ENCODE measurements at regions not wholly inside any gene's neighbourhood (a gene's known extent, or its start where the extent isn't known, plus 50 kb on each side); places are given as distances from the start of the nearest gene placed in this dataset.
"Not testable (repeated sequence)": the region's sequence is repeated elsewhere in the genome, so short reads cannot be mapped to it uniquely, and the experiment has no call there.

GRCh38 chr2:237238249-237238648 is 152.6 kb downstream of the COPS8 start:
- Histone ChIP-seq H3K4me1 (ENCODE audit: insufficient read depth, low read length) (no peaks in the 10 kb centered on the region), H3K27ac (ENCODE audit: low read depth, low read length) (no peak overlapping the region), H3K36me3 (ENCODE audit: insufficient read depth, low read length) (no peaks in the 10 kb centered on the region), H3K27me3 (ENCODE audit: insufficient read depth, low read length) (no peaks in the 10 kb centered on the region), H3K9me3 (ENCODE audit: control insufficient read depth in 1 of 2, low read length in 2 of 2) (no peaks in the 10 kb centered on the region), H3K4me3 (ENCODE audit: low read length in 2 of 2) (no peak overlapping the region)
- H3K9me3 Mint-ChIP-seq: peaks cover 0 to 32% (median 19%) of the 10 kb centered on the region in 8 donors
- no peak overlapping the region for H3K4me3 Mint-ChIP-seq
- peaks cover 8 to 9% of the 10 kb centered on the region in 2 donors for H3K27me3 Mint-ChIP-seq
- no peak overlapping the region for H3K27ac Mint-ChIP-seq
- ChIA-PET POLR2A (ENCODE audit: partially characterized antibody) (no interaction called here), CTCF (ENCODE audit: partially characterized antibody) (no interaction called here)
- no peaks in the 10 kb centered on the region for H3K36me3 Mint-ChIP-seq
- DNase-seq: no peak
- no peaks in the 10 kb centered on the region for H3K4me1 Mint-ChIP-seq
- intact Hi-C loops (cut with micrococcal nuclease): no loop called here

DNA sequence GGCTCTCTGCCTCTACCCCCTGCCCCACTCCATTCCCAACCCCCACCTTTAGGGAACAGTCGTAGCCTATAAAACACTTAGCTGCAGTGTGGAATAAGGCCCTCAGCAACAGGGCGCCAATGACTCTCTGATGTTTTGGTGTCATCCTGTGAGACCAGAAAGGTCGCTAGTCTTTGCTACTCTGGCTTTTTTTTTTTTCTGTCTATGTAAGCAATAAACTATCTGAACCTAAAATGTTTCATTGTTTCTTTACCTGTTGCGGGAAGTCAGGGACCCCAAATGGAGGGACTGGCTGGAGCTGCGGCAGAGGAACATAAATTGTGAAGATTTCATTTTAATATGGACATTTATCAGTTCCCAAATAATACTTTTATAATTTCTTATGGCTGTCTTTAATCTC is 154.6 kb downstream of the COPS8 start:
- CTCF ChIA-PET (ENCODE audit: partially characterized antibody): no interaction called here
- POLR2A ChIA-PET (ENCODE audit: partially characterized antibody): no interaction called here
- Mint-ChIP-seq H3K27ac (no peak overlapping the region), H3K4me3 (no peak overlapping the region), H3K36me3 (no peaks in the 10 kb centered on the region), H3K9me3 (peaks cover 0 to 32% (median 20%) of the 10 kb centered on the region in 8 donors), H3K4me1 (no peaks in the 10 kb centered on the region), H3K27me3 (peaks cover 5 to 6% of the 10 kb centered on the region in 2 donors)
- Histone ChIP-seq H3K4me3 (ENCODE audit: low read length in 2 of 2) (no peak overlapping the region), H3K36me3 (ENCODE audit: insufficient read depth, low read length) (no peaks in the 10 kb centered on the region), H3K4me1 (ENCODE audit: insufficient read depth, low read length) (no peaks in the 10 kb centered on the region), H3K27me3 (ENCODE audit: insufficient read depth, low read length) (no peaks in the 10 kb centered on the region), H3K9me3 (ENCODE audit: control insufficient read depth in 1 of 2, low read length in 2 of 2) (no peaks in the 10 kb centered on the region), H3K27ac (ENCODE audit: low read depth, low read length) (no peak overlapping the region)
- intact Hi-C loops (cut with micrococcal nuclease): no loop called here
- no peak for DNase-seq

DNA sequence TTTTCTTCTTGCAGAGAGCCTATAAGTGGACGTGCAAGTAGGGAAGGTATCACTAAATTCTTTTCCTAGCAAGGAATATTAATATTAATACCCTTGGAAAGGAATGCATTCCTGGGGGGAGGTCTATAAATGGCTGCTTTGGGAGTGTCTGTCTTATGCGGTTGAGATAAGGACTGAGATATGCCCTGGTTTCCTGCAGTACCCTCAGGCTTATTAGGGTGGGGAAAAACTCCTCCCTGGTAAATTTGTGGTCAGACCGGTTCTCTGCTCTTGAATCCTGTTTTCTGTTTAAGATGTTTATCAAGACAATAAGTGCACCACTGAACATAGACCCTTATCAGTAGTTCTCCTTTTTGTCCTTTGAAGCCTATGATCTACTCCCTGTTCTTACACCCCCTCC is 155.2 kb downstream of the COPS8 start:
- DNase-seq; POLR2A ChIA-PET (ENCODE audit: partially characterized antibody); H3K4me1 ChIP-seq (ENCODE audit: insufficient read depth, low read length); H3K27me3 ChIP-seq (ENCODE audit: insufficient read depth, low read length); H3K9me3 ChIP-seq (ENCODE audit: control insufficient read depth in 1 of 2, low read length in 2 of 2); H3K4me1 Mint-ChIP-seq; H3K4me3 ChIP-seq (ENCODE audit: low read length in 2 of 2); H3K27ac ChIP-seq (ENCODE audit: low read depth, low read length); H3K27me3 Mint-ChIP-seq; H3K27ac Mint-ChIP-seq; H3K36me3 Mint-ChIP-seq; H3K36me3 ChIP-seq (ENCODE audit: insufficient read depth, low read length); CTCF ChIA-PET (ENCODE audit: partially characterized antibody); H3K4me3 Mint-ChIP-seq; intact Hi-C loops (cut with micrococcal nuclease): not testable (repeated sequence)
- peaks cover 0 to 32% (median 20%) of the 10 kb centered on the region in 8 donors for H3K9me3 Mint-ChIP-seq

GRCh38 chr2:237242091-237242536 is 156.4 kb downstream of the COPS8 start:
- Histone ChIP-seq H3K9me3 (ENCODE audit: control insufficient read depth in 1 of 2, low read length in 2 of 2) (no peaks in the 10 kb centered on the region), H3K4me1 (ENCODE audit: insufficient read depth, low read length) (no peaks in the 10 kb centered on the region), H3K36me3 (ENCODE audit: insufficient read depth, low read length) (no peaks in the 10 kb centered on the region), H3K4me3 (ENCODE audit: low read length in 2 of 2) (no peak overlapping the region), H3K27ac (ENCODE audit: low read depth, low read length) (no peak overlapping the region), H3K27me3 (ENCODE audit: insufficient read depth, low read length) (no peaks in the 10 kb centered on the region)
- intact Hi-C loops (cut with micrococcal nuclease): no loop called here
- peaks cover 0 to 32% (median 20%) of the 10 kb centered on the region in 8 donors for H3K9me3 Mint-ChIP-seq
- no peaks in the 10 kb centered on the region for H3K36me3 Mint-ChIP-seq
- no peak overlapping the region for H3K4me3 Mint-ChIP-seq
- ChIA-PET POLR2A (ENCODE audit: partially characterized antibody) (no interaction called here), CTCF (ENCODE audit: partially characterized antibody) (no interaction called here)
- H3K27me3 Mint-ChIP-seq: peaks cover 0 to 6% of the 10 kb centered on the region in 2 donors
- H3K4me1 Mint-ChIP-seq: no peaks in the 10 kb centered on the region
- no peak overlapping the region for H3K27ac Mint-ChIP-seq
- DNase-seq: no peak

DNA sequence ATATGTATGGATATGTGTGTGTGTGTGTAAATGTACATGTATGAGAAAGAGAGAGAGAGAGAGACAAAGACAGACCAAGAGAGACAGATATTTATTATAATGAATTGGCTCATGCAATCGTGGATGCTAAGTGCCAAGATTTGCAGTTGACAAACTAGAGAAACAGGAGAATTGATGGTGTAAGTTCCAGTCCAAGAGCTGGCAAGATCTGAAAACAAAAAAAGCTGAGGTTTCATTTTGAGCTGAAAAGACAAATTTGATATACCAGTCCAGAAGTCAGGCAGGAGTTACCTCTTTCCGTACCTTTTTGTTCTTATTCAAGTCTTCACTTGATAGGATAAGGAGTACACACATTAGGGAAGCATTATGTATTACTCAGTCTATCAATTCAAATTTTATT is 157.8 kb downstream of the COPS8 start:
- Mint-ChIP-seq H3K4me3 (no peak overlapping the region), H3K27me3 (peaks cover 0 to 3% of the 10 kb centered on the region in 2 donors), H3K4me1 (no peaks in the 10 kb centered on the region), H3K27ac (no peak overlapping the region), H3K36me3 (no peaks in the 10 kb centered on the region), H3K9me3 (peaks cover 0 to 32% (median 20%) of the 10 kb centered on the region in 8 donors)
- no peaks in the 10 kb centered on the region for H3K9me3 ChIP-seq (ENCODE audit: control insufficient read depth in 1 of 2, low read length in 2 of 2)
- no peak overlapping the region for H3K4me3 ChIP-seq (ENCODE audit: low read length in 2 of 2)
- H3K27me3 ChIP-seq (ENCODE audit: insufficient read depth, low read length): no peaks in the 10 kb centered on the region
- CTCF ChIA-PET (ENCODE audit: partially characterized antibody): no interaction called here
- no peak for DNase-seq
- intact Hi-C loops (cut with micrococcal nuclease): no loop called here
- POLR2A ChIA-PET (ENCODE audit: partially characterized antibody): no interaction called here
- H3K4me1 ChIP-seq (ENCODE audit: insufficient read depth, low read length): no peaks in the 10 kb centered on the region
- no peak overlapping the region for H3K27ac ChIP-seq (ENCODE audit: low read depth, low read length)
- H3K36me3 ChIP-seq (ENCODE audit: insufficient read depth, low read length): no peaks in the 10 kb centered on the region

DNA sequence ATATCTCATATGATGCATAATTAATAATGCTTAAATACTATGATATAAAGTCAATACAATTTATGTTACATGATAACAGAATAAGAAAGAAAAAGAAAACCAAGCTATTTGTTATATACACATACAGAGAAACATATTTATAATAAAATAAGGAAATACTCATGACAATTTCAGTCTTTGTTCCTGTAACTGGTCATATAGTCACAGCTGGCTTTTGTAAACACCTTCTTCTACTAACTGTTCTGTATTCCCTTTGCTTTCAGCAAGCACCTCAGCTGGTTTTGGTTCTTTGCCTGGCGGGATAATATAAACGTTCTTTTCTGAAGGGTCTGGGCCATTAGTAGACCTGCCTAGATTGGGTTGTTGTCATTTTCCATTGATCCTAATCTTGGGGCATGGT is 158.5 kb downstream of the COPS8 start:
- H3K36me3 ChIP-seq (ENCODE audit: insufficient read depth, low read length): no peaks in the 10 kb centered on the region

GRCh38 chr2:237244976-237245646 is 159.4 kb downstream of the COPS8 start:
- DNase-seq: no peak
- H3K27ac ChIP-seq (ENCODE audit: low read depth, low read length): no peak overlapping the region
- CTCF ChIA-PET (ENCODE audit: partially characterized antibody): no interaction called here
- Mint-ChIP-seq H3K4me3 (no peak overlapping the region), H3K9me3 (peaks cover 0 to 33% (median 21%) of the 10 kb centered on the region in 8 donors), H3K27me3 (peaks cover 2 to 7% of the 10 kb centered on the region in 2 donors), H3K27ac (no peak overlapping the region), H3K36me3 (no peaks in the 10 kb centered on the region), H3K4me1 (no peaks in the 10 kb centered on the region)
- POLR2A ChIA-PET (ENCODE audit: partially characterized antibody): no interaction called here
- intact Hi-C loops (cut with micrococcal nuclease): no loop called here
- no peak overlapping the region for H3K4me3 ChIP-seq (ENCODE audit: low read length in 2 of 2)
- H3K4me1 ChIP-seq (ENCODE audit: insufficient read depth, low read length): no peaks in the 10 kb centered on the region
- H3K27me3 ChIP-seq (ENCODE audit: insufficient read depth, low read length): no peaks in the 10 kb centered on the region
- H3K36me3 ChIP-seq (ENCODE audit: insufficient read depth, low read length): no peaks in the 10 kb centered on the region
- H3K9me3 ChIP-seq (ENCODE audit: control insufficient read depth in 1 of 2, low read length in 2 of 2): no peaks in the 10 kb centered on the region

More for the DNA sequence above, 158.5 kb downstream of the COPS8 start:
- Mint-ChIP-seq H3K36me3 (no peaks in the 10 kb centered on the region), H3K27ac (no peak overlapping the region), H3K9me3 (peaks cover 0 to 36% (median 20%) of the 10 kb centered on the region in 8 donors), H3K27me3 (peaks cover 0 to 2% of the 10 kb centered on the region in 2 donors), H3K4me3 (no peak overlapping the region), H3K4me1 (no peaks in the 10 kb centered on the region)
- intact Hi-C loops (cut with micrococcal nuclease): no loop called here
- ChIA-PET POLR2A (ENCODE audit: partially characterized antibody) (no interaction called here), CTCF (ENCODE audit: partially characterized antibody) (no interaction called here)
- no peak for DNase-seq
- H3K27me3 ChIP-seq (ENCODE audit: insufficient read depth, low read length): no peaks in the 10 kb centered on the region
- H3K4me3 ChIP-seq (ENCODE audit: low read length in 2 of 2): no peak overlapping the region
- no peak overlapping the region for H3K27ac ChIP-seq (ENCODE audit: low read depth, low read length)
- H3K9me3 ChIP-seq (ENCODE audit: control insufficient read depth in 1 of 2, low read length in 2 of 2): no peaks in the 10 kb centered on the region
- H3K4me1 ChIP-seq (ENCODE audit: insufficient read depth, low read length): no peaks in the 10 kb centered on the region

GRCh38 chr2:237250599-237250998 is 163.4 kb downstream of the COL6A3 start:
- H3K4me3 Mint-ChIP-seq: no peak overlapping the region
- no peaks in the 10 kb centered on the region for H3K4me1 Mint-ChIP-seq
- peaks cover 0 to 9% (median 5%) of the 10 kb centered on the region in 8 donors for H3K9me3 Mint-ChIP-seq
- no peaks in the 10 kb centered on the region for H3K36me3 Mint-ChIP-seq
- Histone ChIP-seq H3K27ac (ENCODE audit: low read depth, low read length) (no peak overlapping the region), H3K36me3 (ENCODE audit: insufficient read depth, low read length) (no peaks in the 10 kb centered on the region), H3K4me1 (ENCODE audit: insufficient read depth, low read length) (no peaks in the 10 kb centered on the region), H3K4me3 (ENCODE audit: low read length in 2 of 2) (no peak overlapping the region), H3K9me3 (ENCODE audit: control insufficient read depth in 1 of 2, low read length in 2 of 2) (no peaks in the 10 kb centered on the region), H3K27me3 (ENCODE audit: insufficient read depth, low read length) (peaks cover 2% of the 10 kb centered on the region)
- POLR2A ChIA-PET (ENCODE audit: partially characterized antibody): no interaction called here
- no peak overlapping the region for H3K27ac Mint-ChIP-seq
- DNase-seq: no peak
- H3K27me3 Mint-ChIP-seq: peaks cover 7 to 11% of the 10 kb centered on the region in 2 donors
- CTCF ChIA-PET (ENCODE audit: partially characterized antibody): no interaction called here
- intact Hi-C loops (cut with micrococcal nuclease): no loop called here
